ENCODE measurements at regions not wholly inside any gene's neighbourhood (a gene's known extent, or its start where the extent isn't known, plus 50 kb on each side); places are given as distances from the start of the nearest gene placed in this dataset.

DNA sequence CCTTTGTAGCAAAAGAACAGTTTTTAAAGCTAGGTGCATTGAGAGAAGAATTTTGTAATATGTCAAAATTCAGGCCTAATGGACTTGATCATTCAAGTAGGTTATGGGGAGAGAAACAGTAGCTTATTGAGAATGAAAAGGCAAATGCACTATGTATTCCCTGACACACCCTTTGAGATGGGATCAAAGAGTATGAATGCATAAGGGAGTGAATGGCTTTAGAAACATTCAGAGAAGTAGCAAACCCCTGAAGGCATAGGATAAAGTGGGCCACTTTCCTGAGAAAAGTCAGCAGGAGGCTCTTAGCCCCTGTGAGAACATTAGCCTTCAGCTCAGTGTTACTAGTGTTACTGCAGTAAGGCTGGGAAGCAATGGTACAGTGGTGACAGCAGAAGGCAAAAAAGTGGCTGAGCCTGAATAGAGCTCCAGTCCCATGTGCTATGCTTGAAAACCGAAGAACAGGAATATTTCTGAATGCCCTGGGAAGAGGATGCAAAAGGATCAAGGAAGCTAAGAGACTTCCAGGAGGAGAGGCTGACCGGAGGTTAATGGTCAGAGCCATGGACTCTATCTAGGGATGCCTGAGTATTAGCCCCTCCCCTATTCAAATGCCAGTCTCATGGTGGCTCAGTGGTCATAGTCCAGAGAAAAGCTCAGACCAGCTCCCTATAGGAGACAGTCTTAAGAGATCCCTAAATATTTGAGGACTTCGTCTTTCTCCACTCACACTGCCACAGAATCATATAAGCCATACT lies 218.2 kb upstream of the SGO1 start:
- no peak for TF ChIP-seq EZH2phosphoT487 (IDR thresholded peaks at IDR 0.05; ENCODE audit: insufficient read depth, low read depth)
- no peak for TF ChIP-seq EZH2 (IDR thresholded peaks at IDR 0.05; ENCODE audit: insufficient read depth, poor library complexity, severe bottlenecking)
